Kidney (tissue), 13 donors: ENCODE measurements at regions not wholly inside any gene's neighbourhood (a gene's known extent, or its start where the extent isn't known, plus 50 kb on each side); places are given as distances from the start of the nearest gene placed in this dataset.

Experiments used
- DNase-seq, 5 donors: peaks; one replicate each; pipeline ENCODE4 v3.0.0-alpha.2; 2013 to 2020
- FAIRE-seq: peaks from 2 replicates; lab custom pipeline; 2012; peaks lifted over from hg19 to GRCh38; lab: Jason Lieb, UNC
- H3K27ac ChIP-seq, 2 donors: one replicate each; pipeline ENCODE4 v1.7.0; 2013; ENCODE audit warnings: low read depth in 2 of 2, low read length in 2 of 2, inconsistent platforms in 1 of 2
- H3K27me3 ChIP-seq: one replicate; pipeline ENCODE4 v1.7.1; 2013; ENCODE audit warnings: low read length, inconsistent platforms; ENCODE audit not compliant: control insufficient read depth, insufficient read depth
- H3K36me3 ChIP-seq, 3 donors: one replicate each; pipeline versions ENCODE4 v1.7.0 to v1.7.1; 2013; ENCODE audit warnings: low read length in 3 of 3, control low read depth in 1 of 3, inconsistent platforms in 1 of 3; ENCODE audit not compliant: insufficient read depth in 3 of 3, control insufficient read depth in 2 of 3
- H3K4me1 ChIP-seq, 3 donors: one replicate each; pipeline versions ENCODE4 v1.7.0 to v1.7.1; 2013; ENCODE audit warnings: low read length in 3 of 3, inconsistent platforms in 1 of 3, low read depth in 1 of 3; ENCODE audit not compliant: control insufficient read depth in 2 of 3, insufficient read depth in 2 of 3
- H3K4me3 ChIP-seq, 3 donors: one replicate each; pipeline versions ENCODE4 v1.7.0 to v1.8.1; 2013; ENCODE audit warnings: low read length in 3 of 3, control low read depth in 1 of 3, inconsistent platforms in 1 of 3
- H3K9ac ChIP-seq, 3 donors: one replicate each; pipeline versions ENCODE4 v1.7.0 to v1.7.1; 2013; ENCODE audit warnings: low read length in 3 of 3, control low read depth in 1 of 3, inconsistent platforms in 1 of 3
- H3K9me3 ChIP-seq, 3 donors: one replicate each; pipeline versions ENCODE4 v1.7.0 to v1.7.1; 2013; ENCODE audit warnings: low read length in 3 of 3, control low read depth in 1 of 3, inconsistent platforms in 1 of 3; ENCODE audit not compliant: control insufficient read depth in 2 of 3, insufficient read depth in 1 of 3
- CTCF ChIP-seq: IDR thresholded peaks from 3 replicates; pipeline ENCODE4 v1.5.1; 2012; ENCODE audit warnings: mild to moderate bottlenecking, moderate library complexity, borderline replicate concordance; ENCODE audit not compliant: insufficient read depth; ENCODE audit errors: extremely low read depth
- intact Hi-C: fragments of 100-400 bp; cut with DNase I; formaldehyde crosslinking; loops from one replicate; pipeline ENCODE4 v1.11.1; 2022
- donor health status: control.
- donor health status: control.
- donor health status: control.
- donor health status: control.
- donor health status: control.
- donor health status: DM: yes; HTN: yes; CAD: no.
- donor health status: Normal renal cell carcinoma (clear cell type).

GRCh38 chr3:34531156-34531555 is 732.7 kb downstream of the PDCD6IP start:
- intact Hi-C loops: no loop called here
- Histone ChIP-seq H3K4me1 (no peaks in the 10 kb centered on the region), H3K36me3 (no peaks in the 10 kb centered on the region), H3K9ac (no peak overlapping the region), H3K9me3 (no peaks in the 10 kb centered on the region), H3K4me3 (no peak overlapping the region), H3K27me3 (no peaks in the 10 kb centered on the region), H3K27ac (no peak overlapping the region)
- no peak for TF ChIP-seq CTCF
- DNase-seq (no peak), FAIRE-seq (no peak)

- Histone ChIP-seq H3K27me3 (no peaks in the 10 kb centered on the region), H3K9me3 (peaks cover 0 to 2% (median 0%) of the 10 kb centered on the region in 3 donors), H3K4me1 (no peaks in the 10 kb centered on the region), H3K9ac (no peak overlapping the region), H3K36me3 (no peaks in the 10 kb centered on the region), H3K27ac (no peak overlapping the region), H3K4me3 (no peak overlapping the region)
- FAIRE-seq: no peak
- intact Hi-C loops: no loop called here
- DNase-seq: no peak
- TF ChIP-seq CTCF: no peak
Measured at GRCh38 chr3:34533451-34533850, 735.0 kb downstream of the PDCD6IP start.

GRCh38 chr3:34534013-34534412 is 735.6 kb downstream of the PDCD6IP start:
- DNase-seq: no peak
- no peak overlapping the region for H3K9ac ChIP-seq
- TF ChIP-seq CTCF: no peak
- no peaks in the 10 kb centered on the region for H3K4me1 ChIP-seq
- no peak overlapping the region for H3K4me3 ChIP-seq
- intact Hi-C loops: no loop called here
- H3K27me3 ChIP-seq: no peaks in the 10 kb centered on the region
- FAIRE-seq: no peak
- H3K9me3 ChIP-seq: peaks cover 0 to 2% (median 0%) of the 10 kb centered on the region in 3 donors
- no peak overlapping the region for H3K27ac ChIP-seq
- H3K36me3 ChIP-seq: no peaks in the 10 kb centered on the region

- H3K4me1 ChIP-seq: no peaks in the 10 kb centered on the region
- no peak for TF ChIP-seq CTCF
- FAIRE-seq (no peak), DNase-seq (no peak)
- H3K36me3 ChIP-seq: no peaks in the 10 kb centered on the region
- H3K27ac ChIP-seq: no peak overlapping the region
- H3K9me3 ChIP-seq: no peaks in the 10 kb centered on the region
- no peak overlapping the region for H3K4me3 ChIP-seq
- intact Hi-C loops: no loop called here
- H3K27me3 ChIP-seq: no peaks in the 10 kb centered on the region
- no peak overlapping the region for H3K9ac ChIP-seq
Measured at GRCh38 chr3:34544136-34544535, 745.7 kb downstream of the PDCD6IP start.
